ENCODE measurements at regions not wholly inside any gene's neighbourhood (a gene's known extent, or its start where the extent isn't known, plus 50 kb on each side); places are given as distances from the start of the nearest gene placed in this dataset.

DNA sequence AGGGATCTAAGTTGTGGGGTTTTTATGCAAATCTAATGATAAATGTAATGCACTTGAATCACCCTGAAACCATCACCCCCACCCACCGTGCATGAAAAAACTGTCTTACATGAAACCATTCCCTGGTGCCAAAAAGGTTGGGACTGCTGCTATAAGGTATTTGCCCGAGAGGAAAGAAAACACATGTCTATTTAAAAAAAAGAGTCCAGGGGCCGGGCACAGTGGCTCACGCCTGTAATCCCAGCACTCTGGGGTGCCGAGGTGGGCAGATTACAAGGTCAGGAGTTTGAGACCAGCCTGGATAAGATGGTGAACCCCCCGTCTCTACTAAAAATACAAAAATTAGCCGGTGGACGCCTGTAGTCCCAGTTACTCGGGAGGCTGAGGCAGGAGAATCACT, 1372.8 kb upstream of the CDH2 start:
- TF ChIP-seq CTCF (IDR thresholded peaks at IDR 0.05) (no peak), POLR2A (IDR thresholded peaks at IDR 0.05) (no peak), POLR2AphosphoS5 (IDR thresholded peaks at IDR 0.05) (no peak), EP300 (IDR thresholded peaks at IDR 0.05) (no peak)
